MM.1S (cell line): ENCODE measurements at regions not wholly inside any gene's neighbourhood (a gene's known extent, or its start where the extent isn't known, plus 50 kb on each side); places are given as distances from the start of the nearest gene placed in this dataset.

Source experiments
- DNase-seq: peaks from one replicate; pipeline ENCODE4 v3.0.0-alpha.2; 2015
- H2AFZ ChIP-seq: fragments of 300-600 bp; sonication (generic); 2 replicates; pipeline ENCODE4 v1.6.0; 2016; ENCODE audit warnings: antibody characterized with exemption, low read length
- H3F3A ChIP-seq: fragments of 300-600 bp; sonication (generic); 2 replicates; pipeline ENCODE4 v1.6.1; 2016; ENCODE audit warnings: mild to moderate bottlenecking, antibody characterized with exemption, low read length, moderate library complexity, mixed read lengths; ENCODE audit not compliant: insufficient read depth
- H3K27ac ChIP-seq: fragments of 300-600 bp; sonication (generic); 2 replicates; pipeline ENCODE4 v1.5.1; 2016; ENCODE audit warnings: mild to moderate bottlenecking, low read length
- H3K27me3 ChIP-seq: fragments of 300-600 bp; sonication (generic); replicated peaks from 2 replicates; pipeline ENCODE4 v1.6.0; 2016; ENCODE audit warnings: low read length; ENCODE audit not compliant: insufficient read depth
- H3K36me3 ChIP-seq: fragments of 300-600 bp; sonication (generic); replicated peaks from 2 replicates; pipeline ENCODE4 v1.6.1; 2016; ENCODE audit warnings: mild to moderate bottlenecking, low read length, mixed read lengths; ENCODE audit not compliant: insufficient read depth
- H3K4me1 ChIP-seq: fragments of 300-600 bp; sonication (generic); 2 replicates; pipeline ENCODE4 v1.6.1; 2016; ENCODE audit warnings: low read length, mixed read lengths
- H3K4me2 ChIP-seq: fragments of 300-600 bp; sonication (generic); 2 replicates; pipeline ENCODE4 v1.6.0; 2016; ENCODE audit warnings: low read depth, low read length
- H3K4me3 ChIP-seq: fragments of 300-600 bp; sonication (generic); 2 replicates; pipeline ENCODE4 v1.5.1; 2016; ENCODE audit warnings: low read length, mixed read lengths
- H3K79me2 ChIP-seq: fragments of 300-600 bp; sonication (generic); 2 replicates; pipeline ENCODE4 v1.6.1; 2016; ENCODE audit warnings: mixed run types, low read length, mixed read lengths
- H3K9ac ChIP-seq: fragments of 300-600 bp; sonication (generic); 2 replicates; pipeline ENCODE4 v1.6.1; 2016; ENCODE audit warnings: low read length, mixed read lengths
- H3K9me2 ChIP-seq: fragments of 300-600 bp; sonication (generic); replicated peaks from 2 replicates; pipeline ENCODE4 v1.6.1; 2016; ENCODE audit warnings: mild to moderate bottlenecking, low read length, mixed read lengths; ENCODE audit not compliant: insufficient read depth
- H3K9me3 ChIP-seq: fragments of 300-600 bp; sonication (generic); replicated peaks from 2 replicates; pipeline ENCODE4 v1.6.1; 2016; ENCODE audit warnings: mild to moderate bottlenecking, low read length, mixed read lengths; ENCODE audit not compliant: insufficient read depth
- H4K20me1 ChIP-seq: fragments of 300-600 bp; sonication (generic); 2 replicates; pipeline ENCODE4 v1.6.1; 2016; ENCODE audit warnings: mild to moderate bottlenecking, low read length, moderate library complexity, mixed read lengths; ENCODE audit not compliant: insufficient read depth
- EZH2 ChIP-seq: fragments of 300-600 bp; sonication (generic); optimal IDR thresholded peaks from 2 replicates; pipeline ENCODE3; 2017; ENCODE audit warnings: low read depth, mild to moderate bottlenecking, antibody characterized with exemption, low read length, mixed read lengths
- EZH2phosphoT487 ChIP-seq: fragments of 300-600 bp; sonication (generic); IDR thresholded peaks from 2 replicates; pipeline ENCODE4 v1.6.1; 2018; ENCODE audit warnings: antibody characterized with exemption, low read length
- TF ChIP-seq, protein P1 (sequence below): fragments of 300-600 bp; sonication (generic); IDR thresholded peaks from 2 replicates; pipeline ENCODE4 v1.5.1; 2016; ENCODE audit warnings: antibody characterized with exemption, low read length, mixed read lengths

DNA sequence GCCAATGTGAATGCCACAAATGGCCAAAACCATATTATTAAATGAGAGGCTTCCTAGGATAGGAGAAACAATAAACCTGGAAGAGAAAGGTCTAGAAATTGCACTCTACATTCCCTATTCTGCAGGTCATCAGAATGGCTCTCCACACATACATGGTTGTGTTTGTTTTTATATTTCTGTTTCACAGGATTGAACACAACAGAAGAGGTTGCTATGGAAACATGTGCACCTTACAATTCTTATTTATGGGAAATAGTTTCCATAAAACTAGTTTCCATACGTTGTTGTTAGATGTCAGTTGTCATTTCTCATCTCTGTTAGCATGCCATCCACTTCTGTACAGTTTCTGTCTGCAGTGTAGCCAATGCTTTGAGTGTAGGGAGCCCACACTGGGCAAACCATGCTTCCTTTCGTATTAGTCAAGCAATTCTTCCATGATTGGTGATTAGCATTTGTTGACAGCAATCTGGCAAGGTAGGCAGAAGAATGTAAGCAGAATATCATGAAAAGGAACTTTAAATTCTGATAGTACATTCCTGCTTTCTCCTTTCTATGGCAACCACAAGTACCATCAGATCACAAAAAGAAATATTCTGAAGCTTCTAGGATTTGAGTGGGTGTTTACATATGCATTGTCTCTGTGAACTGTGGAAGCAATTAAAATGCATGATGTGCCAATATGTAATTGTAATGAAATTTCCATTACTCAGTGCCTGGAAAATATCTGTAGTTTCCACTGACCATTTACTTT, 141.6 kb upstream of the AVPR1A start:
- Histone ChIP-seq H3K9me3 (no peaks in the 10 kb centered on the region), H3K79me2 (no peaks in the 10 kb centered on the region), H3K4me3 (no peak overlapping the region), H3K27ac (no peak overlapping the region), H3K9ac (no peak overlapping the region), H3K9me2 (no peaks in the 10 kb centered on the region), H3K4me2 (no peak overlapping the region), H4K20me1 (no peaks in the 10 kb centered on the region), H2AFZ (no peak overlapping the region), H3K36me3 (no peaks in the 10 kb centered on the region), H3F3A (no peaks in the 10 kb centered on the region), H3K27me3 (no peaks in the 10 kb centered on the region), H3K4me1 (no peaks in the 10 kb centered on the region)
- no peak for DNase-seq
- no peak for TF ChIP-seq EZH2phosphoT487
- TF ChIP-seq EZH2: no peak
- TF ChIP-seq, protein P1, sequence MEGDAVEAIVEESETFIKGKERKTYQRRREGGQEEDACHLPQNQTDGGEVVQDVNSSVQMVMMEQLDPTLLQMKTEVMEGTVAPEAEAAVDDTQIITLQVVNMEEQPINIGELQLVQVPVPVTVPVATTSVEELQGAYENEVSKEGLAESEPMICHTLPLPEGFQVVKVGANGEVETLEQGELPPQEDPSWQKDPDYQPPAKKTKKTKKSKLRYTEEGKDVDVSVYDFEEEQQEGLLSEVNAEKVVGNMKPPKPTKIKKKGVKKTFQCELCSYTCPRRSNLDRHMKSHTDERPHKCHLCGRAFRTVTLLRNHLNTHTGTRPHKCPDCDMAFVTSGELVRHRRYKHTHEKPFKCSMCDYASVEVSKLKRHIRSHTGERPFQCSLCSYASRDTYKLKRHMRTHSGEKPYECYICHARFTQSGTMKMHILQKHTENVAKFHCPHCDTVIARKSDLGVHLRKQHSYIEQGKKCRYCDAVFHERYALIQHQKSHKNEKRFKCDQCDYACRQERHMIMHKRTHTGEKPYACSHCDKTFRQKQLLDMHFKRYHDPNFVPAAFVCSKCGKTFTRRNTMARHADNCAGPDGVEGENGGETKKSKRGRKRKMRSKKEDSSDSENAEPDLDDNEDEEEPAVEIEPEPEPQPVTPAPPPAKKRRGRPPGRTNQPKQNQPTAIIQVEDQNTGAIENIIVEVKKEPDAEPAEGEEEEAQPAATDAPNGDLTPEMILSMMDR: no peak

DNA sequence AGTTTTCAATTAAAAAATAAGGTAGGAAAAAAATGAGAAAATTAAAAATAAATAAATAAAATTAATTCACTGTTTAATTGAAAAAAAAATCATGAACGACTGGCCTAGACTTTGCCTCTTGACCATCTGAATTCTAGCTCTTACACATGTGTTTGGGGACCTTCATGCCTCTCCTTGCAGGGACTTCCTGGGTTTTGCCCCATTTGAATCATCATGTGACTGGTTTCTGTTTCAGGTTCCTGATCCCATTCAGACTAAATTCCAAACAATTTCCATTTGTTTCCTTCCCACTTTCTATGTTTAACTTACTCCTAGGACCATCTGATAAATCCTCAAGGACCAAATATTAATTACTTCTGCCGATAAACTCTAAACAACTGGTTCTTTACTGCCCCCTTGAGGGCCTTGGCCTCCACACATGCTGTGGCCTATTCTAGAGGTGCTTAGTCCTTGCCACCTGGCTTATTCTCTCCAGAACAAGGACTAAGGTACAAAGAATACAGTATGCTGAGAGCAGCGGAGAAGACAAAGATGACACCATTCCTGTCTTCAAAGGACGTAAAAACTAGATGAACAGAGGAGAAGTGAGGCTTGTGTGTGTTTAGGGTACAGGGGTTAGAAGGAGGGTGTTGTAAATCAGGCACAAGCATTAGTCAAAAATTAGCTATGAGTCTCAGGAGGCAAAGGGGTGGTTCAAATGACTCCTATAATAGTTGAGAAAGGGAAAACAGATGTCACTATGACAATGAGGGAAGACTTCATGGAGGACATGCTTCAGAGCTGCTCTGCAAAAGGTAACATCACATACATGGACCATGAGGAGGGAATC, 125.8 kb upstream of the AVPR1A start:
- Histone ChIP-seq H3K4me1 (no peaks in the 10 kb centered on the region), H3K4me3 (no peak overlapping the region), H3K9me3 (no peaks in the 10 kb centered on the region), H3K9ac (no peak overlapping the region), H3K9me2 (no peaks in the 10 kb centered on the region), H2AFZ (peak overlapping the region; percentile 1; the same call in 1 of the 2 replicates), H3K36me3 (no peaks in the 10 kb centered on the region), H3F3A (no peaks in the 10 kb centered on the region), H3K79me2 (no peaks in the 10 kb centered on the region), H3K27ac (no peak overlapping the region), H4K20me1 (no peaks in the 10 kb centered on the region), H3K4me2 (no peak overlapping the region), H3K27me3 (no peaks in the 10 kb centered on the region)
- peak; percentile 59 for DNase-seq
- TF ChIP-seq EZH2: no peak
- TF ChIP-seq, protein P1: peak; percentile 78
- TF ChIP-seq EZH2phosphoT487: no peak

DNA sequence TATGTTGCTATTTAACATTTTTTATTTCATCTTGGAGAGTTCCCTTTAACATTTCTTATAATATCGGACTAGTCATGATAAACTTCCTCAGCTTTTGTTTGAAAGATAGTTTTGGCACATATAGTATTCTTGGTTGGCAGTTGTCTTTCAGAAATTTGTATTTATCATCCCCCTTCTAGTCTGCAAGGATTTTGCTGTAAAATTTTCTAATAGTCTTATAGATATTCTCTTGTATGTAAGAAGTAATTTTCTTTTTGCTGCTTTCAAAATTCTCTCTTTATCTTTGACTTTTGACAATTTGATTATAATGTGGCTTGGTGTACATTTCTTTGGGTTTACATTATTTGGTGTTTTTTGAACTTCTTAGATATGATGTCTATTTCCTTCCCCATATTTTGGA, 116.0 kb upstream of the AVPR1A start:
- Histone ChIP-seq H3K4me1 (no peaks in the 10 kb centered on the region), H3K27me3 (no peaks in the 10 kb centered on the region), H2AFZ (no peak overlapping the region), H3K9me3 (no peaks in the 10 kb centered on the region), H3K36me3 (no peaks in the 10 kb centered on the region), H3K4me3 (no peak overlapping the region), H4K20me1 (no peaks in the 10 kb centered on the region), H3K27ac (no peak overlapping the region), H3F3A (no peaks in the 10 kb centered on the region), H3K4me2 (no peak overlapping the region), H3K9me2 (no peaks in the 10 kb centered on the region), H3K9ac (no peak overlapping the region), H3K79me2 (no peaks in the 10 kb centered on the region)
- TF ChIP-seq EZH2: no peak
- TF ChIP-seq EZH2phosphoT487: no peak
- TF ChIP-seq, protein P1: no peak
- no peak for DNase-seq
